ENCODE measurements at regions not wholly inside any gene's neighbourhood (a gene's known extent, or its start where the extent isn't known, plus 50 kb on each side); places are given as distances from the start of the nearest gene placed in this dataset.
"Not testable (repeated sequence)": the region's sequence is repeated elsewhere in the genome, so short reads cannot be mapped to it uniquely, and the experiment has no call there.

DNA sequence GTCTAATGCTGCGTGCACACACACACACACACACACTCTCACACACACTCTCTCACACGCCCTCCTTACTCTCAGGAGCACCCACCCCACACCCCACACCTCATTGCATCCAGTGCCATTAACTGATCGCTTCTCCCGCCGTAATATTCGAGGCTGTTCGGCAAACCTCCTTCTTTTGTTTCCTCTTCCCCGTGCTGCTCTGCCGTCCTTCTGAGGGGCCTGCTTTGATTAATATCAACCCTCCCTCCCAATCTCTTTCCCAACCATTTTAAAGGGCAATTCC lies 156.2 kb upstream of the TNRC6C start:
- no peak overlapping the region for H3K4me3 Mint-ChIP-seq
- TF ChIP-seq, protein P1, sequence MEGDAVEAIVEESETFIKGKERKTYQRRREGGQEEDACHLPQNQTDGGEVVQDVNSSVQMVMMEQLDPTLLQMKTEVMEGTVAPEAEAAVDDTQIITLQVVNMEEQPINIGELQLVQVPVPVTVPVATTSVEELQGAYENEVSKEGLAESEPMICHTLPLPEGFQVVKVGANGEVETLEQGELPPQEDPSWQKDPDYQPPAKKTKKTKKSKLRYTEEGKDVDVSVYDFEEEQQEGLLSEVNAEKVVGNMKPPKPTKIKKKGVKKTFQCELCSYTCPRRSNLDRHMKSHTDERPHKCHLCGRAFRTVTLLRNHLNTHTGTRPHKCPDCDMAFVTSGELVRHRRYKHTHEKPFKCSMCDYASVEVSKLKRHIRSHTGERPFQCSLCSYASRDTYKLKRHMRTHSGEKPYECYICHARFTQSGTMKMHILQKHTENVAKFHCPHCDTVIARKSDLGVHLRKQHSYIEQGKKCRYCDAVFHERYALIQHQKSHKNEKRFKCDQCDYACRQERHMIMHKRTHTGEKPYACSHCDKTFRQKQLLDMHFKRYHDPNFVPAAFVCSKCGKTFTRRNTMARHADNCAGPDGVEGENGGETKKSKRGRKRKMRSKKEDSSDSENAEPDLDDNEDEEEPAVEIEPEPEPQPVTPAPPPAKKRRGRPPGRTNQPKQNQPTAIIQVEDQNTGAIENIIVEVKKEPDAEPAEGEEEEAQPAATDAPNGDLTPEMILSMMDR (conservative IDR thresholded peaks at IDR 0.05) = no peak
- H3K9me3 Mint-ChIP-seq = no peaks in the 10 kb centered on the region
- DNase-seq (ENCODE audit: extremely low spot score, unreplicated experiment) = no peak
- H3K4me1 Mint-ChIP-seq (ENCODE audit: unreplicated experiment) = peaks cover 15% of the 10 kb centered on the region
- no peak overlapping the region for H3K27ac Mint-ChIP-seq
- H3K36me3 Mint-ChIP-seq = no peaks in the 10 kb centered on the region
- H3K27me3 Mint-ChIP-seq = peaks cover 45% of the 10 kb centered on the region

DNA sequence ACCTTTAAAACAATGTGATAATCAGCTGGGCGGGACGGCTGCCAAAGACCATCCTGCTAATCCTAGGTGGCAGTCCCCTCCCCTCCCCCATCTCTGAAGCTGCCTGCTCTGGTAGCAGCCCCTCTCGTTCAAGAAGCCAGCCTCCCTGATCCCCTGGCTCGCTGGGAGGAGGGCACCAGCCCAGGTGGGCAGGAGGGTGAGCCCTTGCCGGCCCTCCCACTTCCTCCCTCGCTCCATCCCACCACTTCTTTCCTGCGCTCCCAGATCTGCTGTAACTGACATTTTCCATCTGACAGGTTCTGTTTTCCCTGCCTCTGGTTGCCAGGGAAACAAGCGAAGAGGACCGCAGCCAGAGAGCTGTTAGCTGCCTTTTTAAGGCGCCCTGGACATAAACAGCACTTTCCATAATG lies 155.7 kb upstream of the TNRC6C start:
- TF ChIP-seq, protein P1 (conservative IDR thresholded peaks at IDR 0.05) = no peak
- peaks cover 15% of the 10 kb centered on the region for H3K4me1 Mint-ChIP-seq (ENCODE audit: unreplicated experiment)
- no peaks in the 10 kb centered on the region for H3K9me3 Mint-ChIP-seq
- DNase-seq (ENCODE audit: extremely low spot score, unreplicated experiment) = no peak
- no peaks in the 10 kb centered on the region for H3K36me3 Mint-ChIP-seq
- H3K27ac Mint-ChIP-seq = peak overlapping the region; percentile 64
- peaks cover 49% of the 10 kb centered on the region for H3K27me3 Mint-ChIP-seq
- H3K4me3 Mint-ChIP-seq = peak overlapping the region; percentile 34

DNA sequence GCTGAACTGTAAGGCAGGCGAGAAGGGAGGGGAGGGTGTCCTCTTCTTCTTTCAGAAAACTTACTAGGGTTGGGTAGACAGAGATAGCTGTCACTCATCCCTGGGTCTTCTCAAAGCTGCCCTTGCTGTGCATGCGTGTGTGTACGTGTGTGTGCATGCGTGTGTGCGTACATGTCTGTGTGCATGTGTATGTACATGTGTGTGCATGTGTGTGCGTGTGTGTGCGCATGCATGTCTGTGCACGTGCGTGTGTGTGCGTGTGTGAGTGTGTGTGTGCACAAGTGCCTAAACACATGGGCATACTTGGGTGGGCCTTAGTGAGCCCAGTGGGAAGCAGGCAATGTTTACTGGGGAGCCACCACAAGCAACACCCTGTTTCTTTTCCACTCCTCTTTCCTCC lies 154.8 kb upstream of the TNRC6C start:
- H3K27ac Mint-ChIP-seq = no peak overlapping the region
- no peaks in the 10 kb centered on the region for H3K9me3 Mint-ChIP-seq
- no peaks in the 10 kb centered on the region for H3K36me3 Mint-ChIP-seq
- H3K4me1 Mint-ChIP-seq (ENCODE audit: unreplicated experiment) = peaks cover 15% of the 10 kb centered on the region
- H3K27me3 Mint-ChIP-seq = peaks cover 51% of the 10 kb centered on the region
- DNase-seq (ENCODE audit: extremely low spot score, unreplicated experiment) = no peak
- TF ChIP-seq, protein P1 (conservative IDR thresholded peaks at IDR 0.05) = no peak
- no peak overlapping the region for H3K4me3 Mint-ChIP-seq

DNA sequence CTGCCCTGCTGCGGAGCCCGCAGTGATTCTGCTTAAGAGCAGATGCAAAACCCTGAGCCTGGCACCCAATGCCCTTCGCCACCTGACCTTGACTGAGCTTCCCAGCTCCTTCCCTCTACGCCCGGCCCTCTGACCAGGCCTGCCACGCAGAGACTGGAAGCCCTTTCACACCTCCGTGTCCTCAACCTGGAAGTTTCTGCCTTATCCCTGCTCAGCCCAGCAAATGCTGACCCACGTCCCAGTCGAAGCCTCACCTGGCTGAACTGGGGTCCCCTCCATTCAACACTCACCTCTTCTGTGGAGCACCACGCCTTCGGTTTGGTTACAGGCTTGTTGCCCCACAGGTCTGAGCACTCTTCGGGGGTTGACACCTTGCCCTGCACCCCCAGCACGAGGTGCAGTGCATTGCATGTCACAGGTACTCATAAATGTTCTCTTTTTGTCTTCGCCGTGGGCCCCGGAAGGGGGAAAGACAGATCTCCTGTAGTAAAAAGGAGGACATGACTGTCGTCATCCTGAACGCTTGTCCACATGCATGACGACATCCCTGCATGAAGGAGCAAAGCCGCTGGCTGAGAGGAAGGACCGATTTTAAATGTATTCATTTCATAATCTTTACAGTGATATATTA lies 153.6 kb upstream of the TNRC6C start:
- peaks cover 15% of the 10 kb centered on the region for H3K4me1 Mint-ChIP-seq (ENCODE audit: unreplicated experiment)
- no peaks in the 10 kb centered on the region for H3K9me3 Mint-ChIP-seq
- no peak for DNase-seq (ENCODE audit: extremely low spot score, unreplicated experiment)
- H3K36me3 Mint-ChIP-seq = no peaks in the 10 kb centered on the region
- H3K27me3 Mint-ChIP-seq = peaks cover 50% of the 10 kb centered on the region
- H3K4me3 Mint-ChIP-seq = no peak overlapping the region
- TF ChIP-seq, protein P1 (conservative IDR thresholded peaks at IDR 0.05) = no peak
- H3K27ac Mint-ChIP-seq = no peak overlapping the region

DNA sequence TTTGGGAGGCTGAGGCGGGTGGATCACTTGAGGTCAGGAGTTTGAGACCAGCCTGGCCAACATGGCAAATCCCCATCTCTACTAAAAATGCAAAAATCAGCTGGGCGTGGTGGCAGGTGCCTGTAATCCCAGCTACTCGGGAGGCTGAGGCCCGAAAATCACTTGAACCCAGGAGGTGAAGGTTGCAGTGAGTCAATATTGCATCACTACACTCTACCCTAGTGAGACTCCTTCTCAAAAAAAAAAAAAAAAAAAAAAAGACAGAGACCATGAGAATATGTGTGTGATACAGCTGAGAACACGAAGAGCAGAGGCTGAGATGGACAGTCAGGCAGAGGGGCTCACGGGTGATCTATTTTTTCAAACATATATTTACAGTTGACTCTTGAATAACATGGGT lies 152.5 kb upstream of the TNRC6C start:
- peaks cover 48% of the 10 kb centered on the region for H3K27me3 Mint-ChIP-seq
- peaks cover 19% of the 10 kb centered on the region for H3K4me1 Mint-ChIP-seq (ENCODE audit: unreplicated experiment)
- not testable (repeated sequence) for DNase-seq (ENCODE audit: extremely low spot score, unreplicated experiment); H3K36me3 Mint-ChIP-seq; H3K4me3 Mint-ChIP-seq; H3K27ac Mint-ChIP-seq; H3K9me3 Mint-ChIP-seq

DNA sequence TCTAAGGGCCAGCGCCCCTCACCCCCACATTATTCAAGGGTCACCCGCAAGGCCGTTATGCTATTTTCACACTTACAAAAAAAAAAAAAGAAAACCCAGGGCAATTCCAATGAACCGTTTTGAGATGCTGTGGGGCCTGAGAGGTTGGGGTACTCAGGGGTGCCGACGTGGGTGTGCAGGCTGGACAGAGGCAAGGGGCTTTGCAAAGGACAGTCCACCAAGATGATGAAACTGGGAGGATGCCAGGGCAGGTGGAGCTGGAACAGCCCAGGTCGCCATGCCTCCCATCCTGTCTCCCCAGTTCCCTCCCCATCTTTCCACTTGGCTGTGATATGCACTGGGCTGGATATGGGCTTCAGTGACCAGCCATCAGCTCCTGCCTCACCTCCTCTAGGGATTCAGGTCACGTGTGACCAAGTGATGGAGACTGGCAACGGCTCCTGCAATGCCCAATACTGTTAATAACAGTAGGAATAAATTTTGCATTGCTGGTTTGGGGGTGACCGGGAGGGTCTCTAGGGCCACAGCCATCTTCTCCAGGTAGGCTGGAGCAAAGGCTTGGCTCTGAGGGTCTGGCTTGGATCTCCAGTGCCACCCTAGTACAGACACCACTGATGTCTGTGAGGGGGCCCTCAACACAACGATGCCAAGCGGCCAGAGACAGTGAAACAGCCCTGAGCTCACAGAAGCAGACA lies 151.3 kb upstream of the TNRC6C start:
- no peak for DNase-seq (ENCODE audit: extremely low spot score, unreplicated experiment)
- TF ChIP-seq, protein P1 (conservative IDR thresholded peaks at IDR 0.05) = no peak
- H3K27ac Mint-ChIP-seq = no peak overlapping the region
- no peaks in the 10 kb centered on the region for H3K9me3 Mint-ChIP-seq
- H3K27me3 Mint-ChIP-seq = peaks cover 39% of the 10 kb centered on the region
- no peaks in the 10 kb centered on the region for H3K36me3 Mint-ChIP-seq
- peaks cover 13% of the 10 kb centered on the region for H3K4me1 Mint-ChIP-seq (ENCODE audit: unreplicated experiment)
- no peak overlapping the region for H3K4me3 Mint-ChIP-seq
